Spleen (tissue), 11 donors: ENCODE measurements at regions not wholly inside any gene's neighbourhood (a gene's known extent, or its start where the extent isn't known, plus 50 kb on each side); places are given as distances from the start of the nearest gene placed in this dataset.

Experiments used
- DNase-seq: peaks from one replicate; pipeline ENCODE4 v3.0.0-alpha.2; 2020
- H3K27ac ChIP-seq, 8 donors: fragments of 200-600 bp; sonication (generic) in 7 of 8; 1 replicate in 4 of 8; 2 replicates in 4 of 8; pipeline versions ENCODE4 v1.5.0 to v1.8.0; 2016 to 2021; ENCODE audit warnings: inconsistent platforms in 4 of 8, mild to moderate bottlenecking in 4 of 8, moderate library complexity in 1 of 8
- H3K27me3 ChIP-seq, 7 donors: fragments of 200-600 bp; sonication (generic) in 6 of 7; replicated peaks in 1 of 7; 1 replicate in 4 of 7; 2 replicates in 3 of 7; pipeline versions ENCODE4 v1.5.0 to v1.8.0; 2016 to 2021; ENCODE audit warnings: inconsistent platforms in 3 of 7, mild to moderate bottlenecking in 1 of 7
- H3K36me3 ChIP-seq, 6 donors: fragments of 200-600 bp; sonication (generic) in 5 of 6; 1 replicate in 4 of 6; 2 replicates in 2 of 6; pipeline versions ENCODE4 v1.5.0 to v1.8.0; 2016 to 2021; ENCODE audit warnings: inconsistent platforms in 2 of 6
- H3K4me1 ChIP-seq, 6 donors: fragments of 200-600 bp; sonication (generic) in 5 of 6; 1 replicate in 3 of 6; 2 replicates in 3 of 6; pipeline versions ENCODE4 v1.5.0 to v1.8.0; 2016 to 2021; ENCODE audit warnings: inconsistent platforms in 3 of 6
- H3K4me3 ChIP-seq, 8 donors: fragments of 200-600 bp; sonication (generic) in 7 of 8; 1 replicate in 4 of 8; 2 replicates in 4 of 8; pipeline versions ENCODE4 v1.5.0 to v1.8.0; 2016 to 2021; ENCODE audit warnings: inconsistent platforms in 4 of 8, mild to moderate bottlenecking in 4 of 8, moderate library complexity in 2 of 8
- H3K9me3 ChIP-seq, 8 donors: fragments of 200-600 bp; sonication (generic) in 7 of 8; 1 replicate in 4 of 8; 2 replicates in 4 of 8; pipeline versions ENCODE4 v1.5.0 to v1.8.0; 2016 to 2021; ENCODE audit warnings: inconsistent platforms in 4 of 8
- POLR2A ChIP-seq, 3 donors: fragments of 450-650 bp; IDR thresholded peaks; one replicate each; pipeline ENCODE4 v1.5.1; 2017; ENCODE audit warnings: antibody characterized with exemption in 3 of 3, mild to moderate bottlenecking in 1 of 3
- POLR2AphosphoS5 ChIP-seq, 3 donors: sonication (generic); formaldehyde crosslinking; IDR thresholded peaks; one replicate each; pipeline ENCODE4 v1.5.1; 2017; ENCODE audit warnings: antibody characterized with exemption in 3 of 3
- WGBS, 5 donors: extraction: QIAGEN DNeasy Blood & Tissue Kit in 3 of 5; methylation state at CpG; one replicate each; pipeline versions ENCODE4 v1.1.5 to v1.1.7; 2013 to 2018; 5-methylcytosine and 5-hydroxymethylcytosine counted together
- intact Hi-C: fragments of 100-400 bp; cut with DNase I; formaldehyde crosslinking; loops from one replicate; pipeline ENCODE4 v1.15.0; 2023; ENCODE audit warnings: low total_unique reads
- TF ChIP-seq, protein P1 (sequence below), 11 experiments: fragments of 200-600 bp in 7 of 11; fragments of 450-650 bp in 4 of 11; sonication (generic) in 4 of 11; IDR thresholded peaks in 8 of 11; conservative IDR thresholded peaks in 3 of 11; 1 replicate in 7 of 11; 2 replicates in 4 of 11; pipeline versions ENCODE4 v1.4.0 to v1.8.0; 2016 to 2021; ENCODE audit warnings: antibody characterized with exemption in 11 of 11, inconsistent platforms in 4 of 11, mild to moderate bottlenecking in 1 of 11
- donor health status: healthy with polysubstance abuse.
- donor health status: DM: no; HTN: no; CAD: no; lungs with moderate emphysema.
- donor health status: DM: no; HTN: no; CAD: no.
- donor health status: Bipolar disorder and iron deficiency.
- donor health status: healthy.
- donor health status: DM: no; HTN: no; CAD: no.
- donor health status: DM: yes; HTN: yes; CAD: no.

DNA sequence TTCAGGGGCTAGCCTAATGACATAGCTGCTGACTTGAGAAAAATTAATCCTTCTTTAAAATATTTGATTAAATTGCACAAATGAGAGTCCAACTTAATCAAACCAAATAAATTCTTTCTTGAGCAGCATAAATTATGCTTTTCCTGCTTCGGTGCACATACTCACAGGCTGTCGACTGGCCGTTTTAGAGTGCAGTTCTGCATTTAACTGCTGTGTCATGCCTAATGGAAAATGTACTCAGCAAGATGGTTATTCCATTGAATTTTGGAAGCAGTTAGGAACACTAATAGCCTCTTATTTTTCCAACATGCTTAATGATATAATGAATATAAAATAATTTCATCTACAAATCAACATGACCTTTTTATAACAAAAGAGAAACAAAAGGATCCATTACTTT is 266.1 kb upstream of the LRIG3 start:
- 16 to 30% (median 29%) methylated on average over 3 of the region's 3 CpGs for WGBS, 5 donors
- Histone ChIP-seq H3K4me3 (no peak overlapping the region), H3K36me3 (no peaks in the 10 kb centered on the region), H3K27me3 (no peaks in the 10 kb centered on the region), H3K27ac (no peak overlapping the region), H3K9me3 (no peaks in the 10 kb centered on the region), H3K4me1 (no peaks in the 10 kb centered on the region)
- intact Hi-C loops: no loop called here
- no peak for DNase-seq
- TF ChIP-seq POLR2AphosphoS5 (IDR thresholded peaks at IDR 0.05): no peak
- TF ChIP-seq, protein P1, sequence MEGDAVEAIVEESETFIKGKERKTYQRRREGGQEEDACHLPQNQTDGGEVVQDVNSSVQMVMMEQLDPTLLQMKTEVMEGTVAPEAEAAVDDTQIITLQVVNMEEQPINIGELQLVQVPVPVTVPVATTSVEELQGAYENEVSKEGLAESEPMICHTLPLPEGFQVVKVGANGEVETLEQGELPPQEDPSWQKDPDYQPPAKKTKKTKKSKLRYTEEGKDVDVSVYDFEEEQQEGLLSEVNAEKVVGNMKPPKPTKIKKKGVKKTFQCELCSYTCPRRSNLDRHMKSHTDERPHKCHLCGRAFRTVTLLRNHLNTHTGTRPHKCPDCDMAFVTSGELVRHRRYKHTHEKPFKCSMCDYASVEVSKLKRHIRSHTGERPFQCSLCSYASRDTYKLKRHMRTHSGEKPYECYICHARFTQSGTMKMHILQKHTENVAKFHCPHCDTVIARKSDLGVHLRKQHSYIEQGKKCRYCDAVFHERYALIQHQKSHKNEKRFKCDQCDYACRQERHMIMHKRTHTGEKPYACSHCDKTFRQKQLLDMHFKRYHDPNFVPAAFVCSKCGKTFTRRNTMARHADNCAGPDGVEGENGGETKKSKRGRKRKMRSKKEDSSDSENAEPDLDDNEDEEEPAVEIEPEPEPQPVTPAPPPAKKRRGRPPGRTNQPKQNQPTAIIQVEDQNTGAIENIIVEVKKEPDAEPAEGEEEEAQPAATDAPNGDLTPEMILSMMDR (IDR thresholded peaks at IDR 0.05 in 8 of 11, conservative IDR thresholded peaks at IDR 0.05 in 3 of 11): no peak
- no peak for TF ChIP-seq POLR2A (IDR thresholded peaks at IDR 0.05)

DNA sequence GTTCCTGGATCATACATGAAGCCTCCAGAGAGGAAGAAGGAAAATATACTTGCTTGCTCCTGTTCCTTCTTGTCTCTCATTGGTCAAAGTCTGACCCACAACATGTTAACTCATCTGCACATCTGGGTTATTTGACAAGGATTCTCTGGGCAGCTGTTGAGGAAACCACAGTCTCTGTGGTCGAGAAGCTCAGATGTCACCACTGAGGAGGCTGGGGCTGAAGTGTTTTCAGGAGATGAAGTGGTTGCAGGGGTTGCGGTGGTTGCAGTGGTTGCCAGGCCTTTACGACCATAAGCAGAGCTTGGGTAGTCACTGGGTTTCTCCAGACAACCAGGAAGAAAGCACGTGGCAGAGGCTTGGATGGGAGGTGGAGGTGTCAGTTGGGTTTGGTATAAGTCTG is 265.0 kb upstream of the LRIG3 start:
- H3K9me3 ChIP-seq: no peaks in the 10 kb centered on the region
- TF ChIP-seq, protein P1 (IDR thresholded peaks at IDR 0.05 in 8 of 11, conservative IDR thresholded peaks at IDR 0.05 in 3 of 11): no peak
- no peaks in the 10 kb centered on the region for H3K36me3 ChIP-seq
- no peaks in the 10 kb centered on the region for H3K27me3 ChIP-seq
- H3K27ac ChIP-seq: no peak overlapping the region
- 22 to 36% (median 31%) methylated on average over 4 of the region's 4 CpGs for WGBS, 5 donors
- intact Hi-C loops: no loop called here
- no peak overlapping the region for H3K4me3 ChIP-seq
- no peak for DNase-seq
- H3K4me1 ChIP-seq: no peaks in the 10 kb centered on the region

DNA sequence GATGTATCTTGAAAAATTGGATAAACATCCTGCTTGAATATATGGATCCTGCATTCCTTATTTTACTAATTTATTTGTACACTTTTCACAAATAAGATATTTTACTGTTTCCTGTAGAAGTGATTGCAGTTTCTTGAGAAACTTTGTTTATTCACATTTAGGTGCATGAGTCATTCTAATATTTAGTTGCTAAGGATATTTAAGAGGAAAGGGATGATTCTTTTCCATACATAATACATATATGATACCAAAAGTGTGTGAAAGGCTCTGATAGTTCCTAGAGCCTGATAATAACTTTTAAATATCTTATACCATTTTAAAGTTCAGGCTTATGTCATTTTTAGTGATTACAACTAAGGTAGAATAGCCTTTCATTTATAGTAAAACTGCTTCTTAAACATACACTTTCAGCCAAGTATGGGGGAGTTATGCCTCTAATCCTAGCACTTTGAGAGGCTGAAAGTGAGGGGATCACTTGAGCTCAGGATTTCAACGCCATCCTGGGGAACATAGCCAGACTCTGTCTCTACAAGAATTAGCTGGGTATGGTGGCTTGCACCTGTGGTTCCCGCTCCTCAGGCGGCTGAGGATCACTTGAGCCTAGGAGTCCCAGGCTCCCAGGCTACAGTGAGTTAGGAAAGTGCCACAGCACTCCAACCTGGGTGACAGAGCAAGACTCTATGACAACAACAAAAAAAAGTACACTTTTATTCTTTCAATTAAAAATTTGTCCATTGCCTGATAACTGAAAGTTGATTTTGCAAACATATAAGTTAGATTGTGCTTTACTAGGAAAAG is 262.6 kb upstream of the LRIG3 start:
- 79 to 86% (median 83%) methylated on average over 3 of the region's 3 CpGs for WGBS, 5 donors
- Histone ChIP-seq H3K4me3 (no peak overlapping the region), H3K4me1 (no peaks in the 10 kb centered on the region), H3K9me3 (no peaks in the 10 kb centered on the region), H3K36me3 (no peaks in the 10 kb centered on the region), H3K27me3 (no peaks in the 10 kb centered on the region), H3K27ac (no peak overlapping the region)
- no peak for DNase-seq
- TF ChIP-seq POLR2AphosphoS5 (IDR thresholded peaks at IDR 0.05) (no peak), POLR2A (IDR thresholded peaks at IDR 0.05) (no peak)
- TF ChIP-seq, protein P1 (IDR thresholded peaks at IDR 0.05 in 8 of 11, conservative IDR thresholded peaks at IDR 0.05 in 3 of 11): no peak
- intact Hi-C loops: no loop called here

DNA sequence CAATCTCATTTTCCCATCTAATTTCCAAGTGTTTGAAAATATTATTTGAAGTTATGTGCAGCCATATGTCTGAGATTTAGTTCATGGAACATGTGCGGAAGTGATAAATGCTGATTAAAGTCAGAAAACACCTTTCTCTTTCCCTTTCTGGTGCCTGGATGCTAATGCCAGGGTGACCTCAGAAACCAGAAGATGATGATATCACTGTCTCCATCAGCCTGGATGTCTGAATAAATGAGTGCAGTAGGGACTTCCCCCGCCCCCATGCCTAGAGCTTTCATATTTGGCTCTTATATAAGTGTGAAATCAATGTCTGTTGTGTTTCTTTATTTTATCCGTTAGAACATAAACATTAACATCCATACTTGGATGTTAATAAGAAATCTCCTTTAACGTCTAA is 261.9 kb upstream of the LRIG3 start:
- intact Hi-C loops: no loop called here
- H3K27me3 ChIP-seq: no peaks in the 10 kb centered on the region
- WGBS, 5 donors: 72 to 85% (median 78%) methylated on average over 4 of the region's 4 CpGs

More for the DNA sequence above, 261.9 kb upstream of the LRIG3 start:
- H3K36me3 ChIP-seq: no peaks in the 10 kb centered on the region
- no peaks in the 10 kb centered on the region for H3K4me1 ChIP-seq
- H3K4me3 ChIP-seq: no peak overlapping the region
- no peak for DNase-seq
- TF ChIP-seq POLR2A (IDR thresholded peaks at IDR 0.05) (no peak), POLR2AphosphoS5 (IDR thresholded peaks at IDR 0.05) (no peak)
- TF ChIP-seq, protein P1 (IDR thresholded peaks at IDR 0.05 in 8 of 11, conservative IDR thresholded peaks at IDR 0.05 in 3 of 11): no peak
- no peaks in the 10 kb centered on the region for H3K9me3 ChIP-seq
- H3K27ac ChIP-seq: no peak overlapping the region
